GM21619 (cell line): ENCODE measurements at regions not wholly inside any gene's neighbourhood (a gene's known extent, or its start where the extent isn't known, plus 50 kb on each side); places are given as distances from the start of the nearest gene placed in this dataset.

ENCODE experiments used
- ATAC-seq: cut with Tn5 transposase; IDR thresholded peaks from one replicate; pipeline ENCODE4 v1.9.1; 2021; ENCODE audit not compliant: unreplicated experiment

GRCh38 chr11:31912808-31913207 lies 101.7 kb upstream of the PAX6 start:
- ATAC-seq, result no peak

GRCh38 chr11:31910950-31911576 lies 99.9 kb upstream of the PAX6 start:
- ATAC-seq, result no peak

- ATAC-seq, result no peak
These were observed 92.3 kb upstream of the PAX6 start for GRCh38 chr11:31903225-31904074.

GRCh38 chr11:31902706-31903105 lies 91.6 kb upstream of the PAX6 start:
- ATAC-seq, result no peak

- ATAC-seq, result no peak
These were observed 84.8 kb upstream of the PAX6 start for GRCh38 chr11:31895926-31896325.

- ATAC-seq, result no peak
These were observed 76.1 kb upstream of the PAX6 start for GRCh38 chr11:31887180-31887579.

- no peak for ATAC-seq
These were observed 73.0 kb upstream of the PAX6 start for GRCh38 chr11:31884080-31884479.

GRCh38 chr11:31883435-31883834 lies 72.3 kb upstream of the PAX6 start:
- ATAC-seq, result no peak

- ATAC-seq, result no peak
These were observed 71.8 kb upstream of the PAX6 start for GRCh38 chr11:31882951-31883392.

- no peak for ATAC-seq
These were observed 70.7 kb upstream of the PAX6 start for GRCh38 chr11:31881825-31882224.

GRCh38 chr11:31879681-31880080 lies 68.6 kb upstream of the PAX6 start:
- no peak for ATAC-seq

- ATAC-seq, result no peak
These were observed 66.7 kb upstream of the PAX6 start for GRCh38 chr11:31877863-31878262.

- ATAC-seq, result no peak
These were observed 66.0 kb upstream of the PAX6 start for GRCh38 chr11:31877083-31877482.

GRCh38 chr11:31875866-31876560 lies 64.9 kb upstream of the PAX6 start:
- no peak for ATAC-seq

- no peak for ATAC-seq
These were observed 63.6 kb upstream of the PAX6 start for GRCh38 chr11:31874631-31875191.

- no peak for ATAC-seq
These were observed 62.0 kb upstream of the PAX6 start for GRCh38 chr11:31873124-31873523.

- no peak for ATAC-seq
These were observed 60.9 kb upstream of the PAX6 start for GRCh38 chr11:31872076-31872443.

- no peak for ATAC-seq
These were observed 60.4 kb upstream of the PAX6 start for GRCh38 chr11:31871310-31872075.

- no peak for ATAC-seq
These were observed 59.6 kb upstream of the PAX6 start for GRCh38 chr11:31870609-31871309.

- no peak for ATAC-seq
These were observed 58.9 kb upstream of the PAX6 start for GRCh38 chr11:31869986-31870385.
